ENCODE measurements at regions not wholly inside any gene's neighbourhood (a gene's known extent, or its start where the extent isn't known, plus 50 kb on each side); places are given as distances from the start of the nearest gene placed in this dataset.

GRCh38 chr5:97835112-97835511 is 652.1 kb upstream of the RIOK2 start:
- no peak overlapping the region for H4K12ac ChIP-seq (ENCODE audit: low read depth, low read length)
- H2AK5ac ChIP-seq (ENCODE audit: low read length): no peak overlapping the region
- H2AFZ ChIP-seq (ENCODE audit: insufficient read depth, low read length, poor library complexity): no peak overlapping the region
- no peak overlapping the region for H3K18ac ChIP-seq (ENCODE audit: low read length)
- no peaks in the 10 kb centered on the region for H3K79me1 ChIP-seq (ENCODE audit: low read length)
- no peak overlapping the region for H3K4me2 ChIP-seq (ENCODE audit: low read length)
- H3K36me3 ChIP-seq (ENCODE audit: control insufficient read depth in 1 of 2, insufficient read depth in 2 of 2, low read length in 2 of 2): no peaks in the 10 kb centered on the region
- no peak overlapping the region for H3K27ac ChIP-seq (ENCODE audit: low read depth, low read length)
- no peak overlapping the region for H4K91ac ChIP-seq (ENCODE audit: low read depth, low read length)
- no peak overlapping the region for H3K14ac ChIP-seq (ENCODE audit: low read length)
- no peak overlapping the region for H2BK5ac ChIP-seq (ENCODE audit: low read depth, low read length, poor library complexity)
- no peak overlapping the region for H3K4ac ChIP-seq (ENCODE audit: low read depth, low read length)
- no CpG with 5 or more reads among the region's 1 CpG for WGBS (ENCODE audit: extremely low coverage, insufficient coverage, insufficient read length)
- H3K9ac ChIP-seq (ENCODE audit: low read length): no peak overlapping the region
- no peak overlapping the region for H3K23ac ChIP-seq (ENCODE audit: low read length)
- H3K79me2 ChIP-seq (ENCODE audit: control insufficient read depth, insufficient read depth, low read length, poor library complexity): no peaks in the 10 kb centered on the region
- H3K27me3 ChIP-seq (ENCODE audit: insufficient read depth, low read length): no peaks in the 10 kb centered on the region
- no peak overlapping the region for H2BK120ac ChIP-seq (ENCODE audit: insufficient read depth, low read length, poor library complexity)
- no peak for DNase-seq
- no peaks in the 10 kb centered on the region for H3K4me1 ChIP-seq (ENCODE audit: control insufficient read depth in 1 of 2, insufficient read depth in 2 of 2, low read length in 2 of 2)
- no peak overlapping the region for H4K8ac ChIP-seq (ENCODE audit: low read depth, low read length)
- no peaks in the 10 kb centered on the region for H3K9me3 ChIP-seq (ENCODE audit: insufficient read depth, low read depth, low read length)
- H2BK12ac ChIP-seq (ENCODE audit: low read length): no peak overlapping the region
- H3K4me3 ChIP-seq (ENCODE audit: low read depth, low read length): no peak overlapping the region

GRCh38 chr5:97836816-97837215 is 653.8 kb upstream of the RIOK2 start:
- no peak overlapping the region for H2BK120ac ChIP-seq (ENCODE audit: insufficient read depth, low read length, poor library complexity)
- no peaks in the 10 kb centered on the region for H3K36me3 ChIP-seq (ENCODE audit: control insufficient read depth in 1 of 2, insufficient read depth in 2 of 2, low read length in 2 of 2)
- no peak overlapping the region for H4K8ac ChIP-seq (ENCODE audit: low read depth, low read length)
- no peak overlapping the region for H3K9ac ChIP-seq (ENCODE audit: low read length)
- no peaks in the 10 kb centered on the region for H3K27me3 ChIP-seq (ENCODE audit: insufficient read depth, low read length)
- no peak overlapping the region for H2AFZ ChIP-seq (ENCODE audit: insufficient read depth, low read length, poor library complexity)
- no peaks in the 10 kb centered on the region for H3K79me1 ChIP-seq (ENCODE audit: low read length)
- H3K79me2 ChIP-seq (ENCODE audit: control insufficient read depth, insufficient read depth, low read length, poor library complexity): no peaks in the 10 kb centered on the region
- H3K23ac ChIP-seq (ENCODE audit: low read length): no peak overlapping the region
- no peak overlapping the region for H3K27ac ChIP-seq (ENCODE audit: low read depth, low read length)
- no peak for DNase-seq
- H3K18ac ChIP-seq (ENCODE audit: low read length): no peak overlapping the region
- no peak overlapping the region for H3K4me2 ChIP-seq (ENCODE audit: low read length)
- WGBS (ENCODE audit: extremely low coverage, insufficient coverage, insufficient read length): no CpG with 5 or more reads among the region's 4 CpGs
- no peak overlapping the region for H4K12ac ChIP-seq (ENCODE audit: low read depth, low read length)
- H2AK5ac ChIP-seq (ENCODE audit: low read length): no peak overlapping the region
- H3K4me3 ChIP-seq (ENCODE audit: low read depth, low read length): no peak overlapping the region
- no peak overlapping the region for H3K4ac ChIP-seq (ENCODE audit: low read depth, low read length)
- H4K91ac ChIP-seq (ENCODE audit: low read depth, low read length): no peak overlapping the region
- no peaks in the 10 kb centered on the region for H3K9me3 ChIP-seq (ENCODE audit: insufficient read depth, low read depth, low read length)
- no peaks in the 10 kb centered on the region for H3K4me1 ChIP-seq (ENCODE audit: control insufficient read depth in 1 of 2, insufficient read depth in 2 of 2, low read length in 2 of 2)
- no peak overlapping the region for H3K14ac ChIP-seq (ENCODE audit: low read length)
- no peak overlapping the region for H2BK12ac ChIP-seq (ENCODE audit: low read length)
- no peak overlapping the region for H2BK5ac ChIP-seq (ENCODE audit: low read depth, low read length, poor library complexity)

- no peak overlapping the region for H4K8ac ChIP-seq (ENCODE audit: low read depth, low read length)
- no peak overlapping the region for H3K23ac ChIP-seq (ENCODE audit: low read length)
- H2BK12ac ChIP-seq (ENCODE audit: low read length): no peak overlapping the region
- no peak overlapping the region for H2AK5ac ChIP-seq (ENCODE audit: low read length)
- H3K9me3 ChIP-seq (ENCODE audit: insufficient read depth, low read depth, low read length): no peaks in the 10 kb centered on the region
- no peak overlapping the region for H2AFZ ChIP-seq (ENCODE audit: insufficient read depth, low read length, poor library complexity)
- no peaks in the 10 kb centered on the region for H3K79me2 ChIP-seq (ENCODE audit: control insufficient read depth, insufficient read depth, low read length, poor library complexity)
- no peak overlapping the region for H3K4me3 ChIP-seq (ENCODE audit: low read depth, low read length)
- H3K4ac ChIP-seq (ENCODE audit: low read depth, low read length): no peak overlapping the region
- no peak overlapping the region for H3K9ac ChIP-seq (ENCODE audit: low read length)
- peak in 1 of 2 donors; percentile 7 for DNase-seq
- H3K4me1 ChIP-seq (ENCODE audit: control insufficient read depth in 1 of 2, insufficient read depth in 2 of 2, low read length in 2 of 2): no peaks in the 10 kb centered on the region
- no peak overlapping the region for H2BK5ac ChIP-seq (ENCODE audit: low read depth, low read length, poor library complexity)
- no peak overlapping the region for H2BK120ac ChIP-seq (ENCODE audit: insufficient read depth, low read length, poor library complexity)
- H3K18ac ChIP-seq (ENCODE audit: low read length): no peak overlapping the region
- no peaks in the 10 kb centered on the region for H3K79me1 ChIP-seq (ENCODE audit: low read length)
- H3K27me3 ChIP-seq (ENCODE audit: insufficient read depth, low read length): no peaks in the 10 kb centered on the region
- no peak overlapping the region for H4K12ac ChIP-seq (ENCODE audit: low read depth, low read length)
- H3K14ac ChIP-seq (ENCODE audit: low read length): no peak overlapping the region
- WGBS (ENCODE audit: extremely low coverage, insufficient coverage, insufficient read length): no CpG with 5 or more reads among the region's 1 CpG
- H3K36me3 ChIP-seq (ENCODE audit: control insufficient read depth in 1 of 2, insufficient read depth in 2 of 2, low read length in 2 of 2): no peaks in the 10 kb centered on the region
- H3K27ac ChIP-seq (ENCODE audit: low read depth, low read length): no peak overlapping the region
- no peak overlapping the region for H3K4me2 ChIP-seq (ENCODE audit: low read length)
- H4K91ac ChIP-seq (ENCODE audit: low read depth, low read length): no peak overlapping the region
Measured at GRCh38 chr5:97838214-97838613, 655.2 kb upstream of the RIOK2 start.

GRCh38 chr5:97839341-97840086 is 656.5 kb upstream of the RIOK2 start:
- Histone ChIP-seq H3K18ac (ENCODE audit: low read length) (no peak overlapping the region), H3K14ac (ENCODE audit: low read length) (no peak overlapping the region), H4K91ac (ENCODE audit: low read depth, low read length) (no peak overlapping the region), H2BK120ac (ENCODE audit: insufficient read depth, low read length, poor library complexity) (no peak overlapping the region), H3K27ac (ENCODE audit: low read depth, low read length) (no peak overlapping the region), H3K9me3 (ENCODE audit: insufficient read depth, low read depth, low read length) (no peaks in the 10 kb centered on the region), H4K12ac (ENCODE audit: low read depth, low read length) (no peak overlapping the region), H3K9ac (ENCODE audit: low read length) (no peak overlapping the region), H4K8ac (ENCODE audit: low read depth, low read length) (no peak overlapping the region), H2AFZ (ENCODE audit: insufficient read depth, low read length, poor library complexity) (no peak overlapping the region), H3K79me1 (ENCODE audit: low read length) (no peaks in the 10 kb centered on the region), H2AK5ac (ENCODE audit: low read length) (no peak overlapping the region), H2BK5ac (ENCODE audit: low read depth, low read length, poor library complexity) (no peak overlapping the region), H3K23ac (ENCODE audit: low read length) (no peak overlapping the region), H3K4ac (ENCODE audit: low read depth, low read length) (no peak overlapping the region), H3K79me2 (ENCODE audit: control insufficient read depth, insufficient read depth, low read length, poor library complexity) (no peaks in the 10 kb centered on the region), H3K27me3 (ENCODE audit: insufficient read depth, low read length) (no peaks in the 10 kb centered on the region), H3K4me2 (ENCODE audit: low read length) (no peak overlapping the region), H3K4me3 (ENCODE audit: low read depth, low read length) (no peak overlapping the region), H3K36me3 (ENCODE audit: control insufficient read depth in 1 of 2, insufficient read depth in 2 of 2, low read length in 2 of 2) (no peaks in the 10 kb centered on the region), H3K4me1 (ENCODE audit: control insufficient read depth in 1 of 2, insufficient read depth in 2 of 2, low read length in 2 of 2) (no peaks in the 10 kb centered on the region), H2BK12ac (ENCODE audit: low read length) (no peak overlapping the region)
- no CpG with 5 or more reads among the region's 2 CpGs for WGBS (ENCODE audit: extremely low coverage, insufficient coverage, insufficient read length)
- DNase-seq: no peak
